SK-N-SH treated with all-trans-retinoic acid at 6 μM for 48 hours (cell line): ENCODE measurements at regions not wholly inside any gene's neighbourhood (a gene's known extent, or its start where the extent isn't known, plus 50 kb on each side); places are given as distances from the start of the nearest gene placed in this dataset.

Experiments used
- ATAC-seq: fragments of 200-7000 bp; cut with Tn5 transposase; 3 replicates; pipeline ENCODE4 v1.9.1; 2020; ENCODE audit warnings: mild to moderate bottlenecking, moderate library complexity
- ARNTL ChIP-seq: fragments of 450-650 bp; formaldehyde crosslinking; IDR thresholded peaks from 2 replicates; pipeline ENCODE4 v1.5.0; 2020; ENCODE audit warnings: low read depth, mild to moderate bottlenecking, moderate library complexity, borderline replicate concordance
- BACH2 ChIP-seq: fragments of 250-450 bp; sonication (Bioruptor Pico); IDR thresholded peaks from 2 replicates; pipeline ENCODE4 v1.9.0; 2021; ENCODE audit warnings: mild to moderate bottlenecking, borderline replicate concordance
- CREB5 ChIP-seq: fragments of 250-450 bp; sonication (Bioruptor Pico); IDR thresholded peaks from 2 replicates; pipeline ENCODE4 v1.5.1; 2020; ENCODE audit warnings: low read depth, mild to moderate bottlenecking, moderate library complexity
- CSDC2 ChIP-seq: fragments of 250-450 bp; sonication (Bioruptor Pico); IDR thresholded peaks from 2 replicates; pipeline ENCODE4 v1.5.0; 2020; ENCODE audit warnings: mild to moderate bottlenecking, moderate library complexity
- CSRNP3 ChIP-seq: fragments of 250-450 bp; sonication (Bioruptor Pico); IDR thresholded peaks from 2 replicates; pipeline ENCODE4 v1.5.1; 2021; ENCODE audit warnings: mild to moderate bottlenecking, moderate library complexity
- ESRRG ChIP-seq: fragments of 250-450 bp; sonication (Bioruptor Pico); IDR thresholded peaks from 2 replicates; pipeline ENCODE4 v1.6.1; 2021; ENCODE audit warnings: mild to moderate bottlenecking
- GLIS3 ChIP-seq: fragments of 250-450 bp; sonication (Bioruptor Pico); IDR thresholded peaks from 2 replicates; pipeline ENCODE4 v1.5.0; 2020; ENCODE audit warnings: mild to moderate bottlenecking, moderate library complexity
- ISL1 ChIP-seq: fragments of 250-450 bp; sonication (Bioruptor Pico); IDR thresholded peaks from 2 replicates; pipeline ENCODE4 v2.1.2; 2022; ENCODE audit warnings: mild to moderate bottlenecking, moderate library complexity
- OSR1 ChIP-seq: fragments of 250-450 bp; sonication (Bioruptor Pico); IDR thresholded peaks from 2 replicates; pipeline ENCODE4 v1.8.0; 2022; ENCODE audit warnings: moderate library complexity, mild to moderate bottlenecking, inconsistent platforms
- PATZ1 ChIP-seq: fragments of 250-450 bp; sonication (Bioruptor Pico); IDR thresholded peaks from 2 replicates; pipeline ENCODE4 v1.8.0; 2020; ENCODE audit warnings: mild to moderate bottlenecking, moderate library complexity, borderline replicate concordance
- POU6F1 ChIP-seq: fragments of 250-450 bp; sonication (Bioruptor Pico); IDR thresholded peaks from 2 replicates; pipeline ENCODE4 v1.8.0; 2021; ENCODE audit warnings: low read depth, mild to moderate bottlenecking, moderate library complexity, borderline replicate concordance
- PPARA ChIP-seq: fragments of 250-450 bp; sonication (Bioruptor Pico); IDR thresholded peaks from 2 replicates; pipeline ENCODE4 v1.5.0; 2020; ENCODE audit warnings: mild to moderate bottlenecking, borderline replicate concordance
- RARB ChIP-seq: fragments of 250-450 bp; sonication (Bioruptor Pico); IDR thresholded peaks from 2 replicates; pipeline ENCODE4 v1.8.0; 2021; ENCODE audit warnings: mild to moderate bottlenecking, moderate library complexity
- SNAI2 ChIP-seq: fragments of 250-450 bp; sonication (Bioruptor Pico); IDR thresholded peaks from 2 replicates; pipeline ENCODE4 v1.5.0; 2020; ENCODE audit warnings: mild to moderate bottlenecking, moderate library complexity
- TCF4 ChIP-seq: fragments of 250-450 bp; sonication (Bioruptor Pico); IDR thresholded peaks from 2 replicates; pipeline ENCODE4 v1.8.0; 2021; ENCODE audit warnings: mild to moderate bottlenecking, moderate library complexity, borderline replicate concordance
- TOX ChIP-seq: fragments of 250-450 bp; sonication (Bioruptor Pico); IDR thresholded peaks from 2 replicates; pipeline ENCODE4 v1.8.0; 2021; ENCODE audit warnings: mild to moderate bottlenecking, moderate library complexity, borderline replicate concordance
- TSHZ2 ChIP-seq: fragments of 250-450 bp; sonication (Bioruptor Pico); IDR thresholded peaks from 2 replicates; pipeline ENCODE4 v1.5.0; 2020; ENCODE audit warnings: mild to moderate bottlenecking, moderate library complexity
- ZC3H10 ChIP-seq: fragments of 250-450 bp; sonication (Bioruptor Pico); IDR thresholded peaks from 2 replicates; pipeline ENCODE4 v1.5.1; 2021; ENCODE audit warnings: mild to moderate bottlenecking, moderate library complexity
- ZFP3 ChIP-seq: fragments of 250-450 bp; sonication (Bioruptor Pico); IDR thresholded peaks from 2 replicates; pipeline ENCODE4 v1.5.0; 2020; ENCODE audit warnings: mild to moderate bottlenecking, moderate library complexity
- ZFP30 ChIP-seq: fragments of 450-650 bp; formaldehyde crosslinking; IDR thresholded peaks from 2 replicates; pipeline ENCODE4 v1.5.0; 2022; ENCODE audit warnings: mild to moderate bottlenecking, moderate library complexity
- ZNF565 ChIP-seq: fragments of 450-650 bp; formaldehyde crosslinking; conservative IDR thresholded peaks from 2 replicates; pipeline ENCODE4 v1.5.0; 2020; ENCODE audit warnings: low read depth, mild to moderate bottlenecking, moderate library complexity
- ZNF70 ChIP-seq: fragments of 450-650 bp; formaldehyde crosslinking; IDR thresholded peaks from 2 replicates; pipeline ENCODE4 v1.5.0; 2020; ENCODE audit warnings: mild to moderate bottlenecking, moderate library complexity
- ZNF8 ChIP-seq: fragments of 450-650 bp; formaldehyde crosslinking; IDR thresholded peaks from 2 replicates; pipeline ENCODE4 v1.5.0; 2020; ENCODE audit warnings: mild to moderate bottlenecking, moderate library complexity

GRCh38 chr13:79908381-79908780 is 427.4 kb downstream of the NDFIP2 start (continued):
- TF ChIP-seq TCF4: no peak
- no peak for TF ChIP-seq ZFP30 (CRISPR knock-in tag)

GRCh38 chr13:79907527-79907926 is 426.6 kb downstream of the NDFIP2 start:
- no peak for ATAC-seq
- no peak for TF ChIP-seq BACH2
- TF ChIP-seq ZFP3 (CRISPR knock-in tag): no peak
- no peak for TF ChIP-seq TSHZ2 (CRISPR knock-in tag)
- TF ChIP-seq ZC3H10 (CRISPR knock-in tag): no peak
- TF ChIP-seq ARNTL (CRISPR knock-in tag): no peak
- TF ChIP-seq OSR1 (CRISPR knock-in tag): no peak
- no peak for TF ChIP-seq ZNF565 (CRISPR knock-in tag)
- no peak for TF ChIP-seq ISL1 (CRISPR knock-in tag)
- no peak for TF ChIP-seq CSDC2 (CRISPR knock-in tag)
- TF ChIP-seq RARB: no peak
- TF ChIP-seq GLIS3 (CRISPR knock-in tag): no peak
- TF ChIP-seq, all 23 proteins: peak for 0

GRCh38 chr13:79906345-79906744 is 425.4 kb downstream of the NDFIP2 start:
- ATAC-seq: no peak
- TF ChIP-seq TCF4 (no peak), RARB (no peak), PPARA (no peak), ZNF70 (CRISPR knock-in tag) (no peak), TSHZ2 (CRISPR knock-in tag) (no peak), CREB5 (CRISPR knock-in tag) (no peak), ESRRG (CRISPR knock-in tag) (no peak), ISL1 (CRISPR knock-in tag) (no peak), PATZ1 (CRISPR knock-in tag) (no peak), ZFP3 (CRISPR knock-in tag) (no peak), CSRNP3 (CRISPR knock-in tag) (no peak), BACH2 (no peak), ZNF8 (no peak)

- ATAC-seq: no peak
- no peak for TF ChIP-seq TOX (CRISPR knock-in tag)
- TF ChIP-seq TSHZ2 (CRISPR knock-in tag): no peak
- TF ChIP-seq SNAI2 (CRISPR knock-in tag): no peak
- TF ChIP-seq ARNTL (CRISPR knock-in tag): no peak
- no peak for TF ChIP-seq ZC3H10 (CRISPR knock-in tag)
- TF ChIP-seq TCF4: no peak
- TF ChIP-seq BACH2: no peak
- TF ChIP-seq ZNF70 (CRISPR knock-in tag): no peak
- no peak for TF ChIP-seq POU6F1 (CRISPR knock-in tag)
- no peak for TF ChIP-seq OSR1 (CRISPR knock-in tag)
These were observed 424.1 kb downstream of the NDFIP2 start for GRCh38 chr13:79905018-79905417.
